EL (cell line): ENCODE measurements at regions not wholly inside any gene's neighbourhood (a gene's known extent, or its start where the extent isn't known, plus 50 kb on each side); places are given as distances from the start of the nearest gene placed in this dataset.

Source experiments
- DNase-seq: peaks from one replicate; pipeline ENCODE4 v3.0.0-alpha.2; 2016

DNA sequence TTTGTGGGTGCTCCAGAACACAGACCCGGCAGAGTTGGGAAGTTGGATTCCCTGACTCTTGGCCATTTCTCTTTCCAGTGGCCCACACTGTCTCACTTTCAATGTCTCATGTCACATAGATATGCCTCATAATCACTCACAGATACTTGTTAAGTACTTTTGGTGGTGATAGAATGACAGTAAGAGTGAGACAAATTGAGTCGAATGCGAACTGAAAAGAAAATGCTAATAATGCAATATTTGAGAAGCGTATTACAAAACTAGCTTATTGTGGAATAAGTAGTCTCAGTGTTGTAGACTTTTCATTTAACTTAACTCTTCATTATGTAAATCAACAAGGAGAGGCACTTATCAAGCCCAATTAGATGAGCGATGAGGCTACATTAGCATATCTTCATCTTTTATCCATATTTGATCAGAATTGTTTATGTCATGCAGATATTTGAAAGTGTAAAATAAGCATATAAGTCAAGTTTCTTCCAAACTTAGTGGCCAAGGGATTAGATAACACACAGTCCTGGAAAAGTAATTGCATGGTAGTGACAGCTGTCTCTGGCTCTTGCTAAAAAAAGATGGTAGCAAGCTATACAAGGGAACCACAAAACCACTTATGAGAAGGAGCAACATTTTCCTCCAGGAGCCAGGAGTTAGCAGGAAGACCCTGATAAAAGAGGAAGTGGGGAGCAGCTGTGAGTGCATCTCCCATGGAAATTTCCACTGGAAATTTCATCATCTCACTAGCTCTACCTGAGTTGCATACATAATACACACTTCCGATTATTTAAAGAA is 243.6 kb downstream of the ARRDC4 start:
- DNase-seq: no peak

- DNase-seq: no peak
Observed at GRCh38 chr15:98207928-98208327, 247.4 kb downstream of the ARRDC4 start.

DNA sequence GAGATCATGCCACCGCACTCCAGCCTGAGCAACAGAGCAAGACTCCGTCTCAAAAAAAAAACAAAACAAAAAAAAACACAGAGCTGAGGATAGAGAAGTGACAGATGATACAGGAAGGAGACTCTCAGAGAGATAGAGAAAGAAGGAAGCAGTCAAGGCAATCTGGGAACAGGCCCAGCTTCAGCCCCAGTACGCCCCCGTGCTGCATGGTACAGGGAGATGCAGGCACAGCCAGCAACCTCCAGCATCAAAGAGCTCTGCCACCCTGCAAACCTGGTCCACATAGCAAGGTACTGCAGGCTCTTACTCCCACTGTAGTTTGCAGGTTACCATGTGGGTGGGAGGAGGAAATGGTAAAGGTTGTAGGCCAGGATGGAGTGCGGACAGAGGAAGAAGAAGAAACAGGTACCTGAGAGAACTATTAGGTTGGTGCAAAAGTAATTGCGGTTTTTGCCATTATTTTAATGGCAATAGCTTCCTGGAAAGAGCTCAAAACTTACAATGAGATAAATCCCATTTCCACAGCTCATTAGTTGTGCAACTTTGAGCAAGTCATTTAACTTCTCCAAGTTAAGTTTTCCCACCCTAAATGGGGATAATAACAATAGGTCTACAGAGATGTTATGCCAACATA is 253.0 kb downstream of the ARRDC4 start:
- no peak for DNase-seq

DNA sequence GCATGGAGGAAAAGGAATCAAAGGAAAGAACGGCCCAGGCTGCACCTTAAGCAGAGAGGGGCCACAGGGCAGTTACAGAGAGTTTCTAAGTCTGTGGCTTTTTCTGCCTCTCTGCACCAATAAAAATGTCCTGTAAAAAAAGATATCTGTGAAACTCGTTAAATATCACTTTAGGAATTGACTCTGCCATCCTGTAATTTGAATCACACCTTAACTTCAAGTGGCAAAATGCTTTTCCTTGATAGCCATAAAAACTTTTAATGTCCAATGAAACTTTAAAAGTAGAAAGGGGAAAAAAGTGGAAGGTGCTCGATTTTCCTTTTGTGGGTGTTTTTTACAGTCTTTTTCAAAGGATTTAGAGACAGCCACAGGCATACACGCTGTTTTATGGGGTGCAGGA is 255.7 kb downstream of the ARRDC4 start:
- no peak for DNase-seq

DNA sequence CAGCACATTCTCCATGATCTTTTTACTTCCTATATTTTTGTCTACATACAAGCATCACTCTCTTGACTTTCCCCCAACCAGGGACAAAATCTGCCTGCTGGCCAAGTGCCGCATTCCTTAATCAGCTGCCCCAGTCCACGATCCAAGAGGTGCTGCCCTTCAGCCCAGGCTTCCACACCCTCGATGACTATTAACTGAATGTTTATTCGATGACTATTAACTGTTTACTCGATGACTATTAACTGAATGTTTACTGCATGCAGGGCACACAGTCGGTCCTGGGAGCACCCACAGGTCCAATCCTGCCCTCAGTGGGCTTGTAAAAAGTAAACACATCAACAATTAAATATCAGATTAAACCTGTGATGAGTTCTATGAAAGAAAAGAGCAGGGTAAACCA is 256.9 kb downstream of the ARRDC4 start:
- DNase-seq: peak; percentile 3

GRCh38 chr15:98221144-98221543 is 260.6 kb downstream of the ARRDC4 start:
- no peak for DNase-seq

DNA sequence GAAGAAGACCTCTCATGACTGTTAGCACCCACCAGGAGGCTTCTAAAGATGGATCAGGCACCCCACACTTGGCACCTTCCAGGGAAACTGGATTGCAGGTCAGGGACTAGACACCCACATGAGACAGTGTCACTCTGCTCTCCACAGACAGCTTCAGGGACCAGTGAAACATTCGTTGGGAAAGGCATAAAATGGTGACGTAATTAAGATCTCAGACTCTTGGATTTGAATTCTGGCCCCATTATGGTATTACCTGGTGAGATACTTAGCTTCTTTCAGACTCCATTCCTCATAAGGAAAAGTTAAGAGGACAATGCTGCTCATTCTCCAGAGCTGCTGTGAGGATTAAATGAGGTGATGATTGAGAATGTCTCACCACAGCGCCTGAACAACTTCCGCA is 261.1 kb downstream of the ARRDC4 start:
- no peak for DNase-seq

- DNase-seq: no peak
Observed at GRCh38 chr15:98226149-98226548, 265.6 kb downstream of the ARRDC4 start.

- peak; percentile 4 for DNase-seq
Observed at GRCh38 chr15:98226578-98226977, 266.1 kb downstream of the ARRDC4 start.

GRCh38 chr15:98228846-98229245 is 268.3 kb downstream of the ARRDC4 start:
- no peak for DNase-seq

DNA sequence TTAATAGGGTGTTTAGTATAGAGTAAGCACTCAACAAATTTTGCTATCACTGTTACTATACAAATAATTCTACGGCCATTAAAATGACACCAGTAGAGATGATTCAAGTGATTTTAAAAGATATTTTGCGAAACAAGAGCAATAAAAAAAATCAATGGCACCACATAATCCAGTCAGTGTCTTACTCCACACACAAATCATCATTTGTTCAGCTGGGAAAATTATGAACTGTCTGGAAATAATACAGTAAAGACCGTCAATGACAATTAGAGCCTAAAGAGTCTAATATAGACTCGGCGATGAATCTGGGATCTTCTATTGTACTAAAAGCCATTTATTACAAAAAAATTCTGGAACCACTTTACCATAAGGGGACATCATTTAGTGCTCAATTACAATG is 270.5 kb downstream of the ARRDC4 start:
- no peak for DNase-seq

GRCh38 chr15:98231696-98232440 is 271.4 kb downstream of the ARRDC4 start:
- DNase-seq: peak; percentile 75

DNA sequence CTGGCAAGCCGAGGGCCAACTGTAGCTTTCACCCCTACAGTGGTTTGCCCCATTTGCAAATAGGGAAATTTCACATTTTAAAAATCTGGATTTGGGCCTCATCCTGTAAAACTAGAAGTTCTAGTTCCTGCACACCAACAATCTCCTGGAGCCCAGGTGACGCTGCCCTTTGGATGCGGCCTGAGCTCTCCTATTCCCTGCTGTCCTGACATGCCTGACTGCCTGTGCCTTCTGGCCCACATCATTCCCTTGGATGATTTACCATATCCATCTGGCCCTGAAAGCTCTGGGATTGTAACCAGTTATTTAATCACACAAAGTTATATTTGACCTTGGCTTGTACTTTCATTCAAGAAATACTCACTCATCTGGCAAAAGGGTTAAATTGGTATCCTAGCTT is 272.3 kb downstream of the ARRDC4 start:
- DNase-seq: no peak

DNA sequence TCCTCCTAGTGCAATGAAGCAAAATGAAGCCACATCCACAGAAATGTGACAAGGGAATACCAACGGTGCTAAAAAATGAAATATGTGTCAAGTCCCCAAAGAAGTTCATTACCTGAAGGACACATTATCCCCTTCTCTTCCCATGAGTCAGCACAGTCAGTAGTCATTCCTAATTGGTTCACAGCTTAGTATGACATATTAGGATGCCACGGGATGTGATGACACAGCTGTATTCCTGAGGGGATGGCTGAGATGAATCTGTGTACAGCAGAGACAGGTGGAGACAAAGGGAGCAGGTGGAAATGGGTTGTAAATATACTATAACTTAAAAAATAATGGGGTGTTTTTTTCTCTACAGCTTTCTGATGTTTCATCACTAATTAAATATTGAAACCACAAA is 273.4 kb downstream of the ARRDC4 start:
- no peak for DNase-seq

GRCh38 chr15:98240303-98240702 is 279.8 kb downstream of the ARRDC4 start:
- no peak for DNase-seq

DNA sequence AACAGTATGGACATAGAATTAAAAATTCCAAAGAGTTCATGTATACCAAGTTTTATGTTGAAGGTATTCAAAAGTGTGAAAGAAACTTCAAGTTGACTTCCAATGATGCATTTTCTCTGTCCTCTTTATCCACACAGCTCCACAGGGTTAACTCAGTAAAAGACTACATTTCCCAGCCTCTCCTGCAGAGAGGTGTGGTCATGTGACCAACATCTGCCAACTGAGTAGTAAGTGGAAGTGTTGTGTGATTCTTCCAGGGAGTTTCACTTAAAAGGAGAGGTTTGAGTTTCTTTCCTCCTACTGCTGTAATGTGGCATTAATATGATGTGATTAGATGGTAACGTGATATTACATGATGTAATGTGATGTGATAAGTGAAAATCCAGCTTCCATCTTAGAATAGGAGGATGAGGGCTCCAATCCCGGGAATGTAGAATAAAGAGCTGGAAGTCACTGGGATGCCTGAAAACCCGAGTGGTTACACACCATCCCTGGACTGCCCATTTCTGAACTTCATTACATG is 280.6 kb downstream of the ARRDC4 start:
- no peak for DNase-seq

DNA sequence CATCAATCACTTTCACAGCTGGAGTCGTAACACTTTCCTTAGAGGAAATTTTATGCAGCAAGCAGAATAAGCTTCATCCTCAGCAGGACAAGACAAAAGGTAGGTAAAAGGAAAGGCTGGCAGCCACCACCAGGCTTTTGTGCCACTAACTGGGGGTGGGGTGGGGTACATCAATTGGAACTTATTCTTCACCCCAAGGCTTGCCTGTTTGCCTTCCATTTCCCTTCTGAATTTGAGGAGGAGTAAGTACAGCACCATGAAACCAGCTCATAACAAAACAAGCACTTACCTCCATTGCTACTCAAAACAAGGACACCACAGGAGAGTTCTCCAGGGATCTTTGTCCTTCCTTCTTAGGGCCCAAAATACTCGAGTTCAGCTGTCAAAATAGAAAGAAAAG is 296.8 kb downstream of the ARRDC4 start:
- DNase-seq: no peak

GRCh38 chr15:98263787-98264186 is 303.3 kb downstream of the ARRDC4 start:
- DNase-seq: no peak

GRCh38 chr15:98266295-98266694 is 305.8 kb downstream of the ARRDC4 start:
- no peak for DNase-seq

DNA sequence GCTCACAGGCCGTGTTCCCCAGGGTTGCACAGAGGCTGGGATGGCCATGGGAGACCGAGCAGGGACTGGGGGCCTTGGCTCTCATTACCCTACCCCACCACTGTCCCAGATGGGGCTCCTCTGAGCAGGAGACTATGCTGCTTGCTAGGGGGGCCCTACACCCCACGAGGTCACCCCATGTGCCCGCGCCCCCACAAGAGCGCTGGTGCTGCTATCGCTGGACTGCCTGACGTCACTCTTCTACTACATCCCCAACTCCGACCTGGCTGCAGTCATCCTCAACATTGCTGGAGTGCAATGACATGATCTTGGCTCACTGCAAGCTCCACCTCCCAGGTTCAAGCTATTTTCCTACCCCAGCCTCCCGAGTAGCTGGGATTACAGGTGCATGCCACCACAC is 307.7 kb downstream of the ARRDC4 start:
- no peak for DNase-seq

DNA sequence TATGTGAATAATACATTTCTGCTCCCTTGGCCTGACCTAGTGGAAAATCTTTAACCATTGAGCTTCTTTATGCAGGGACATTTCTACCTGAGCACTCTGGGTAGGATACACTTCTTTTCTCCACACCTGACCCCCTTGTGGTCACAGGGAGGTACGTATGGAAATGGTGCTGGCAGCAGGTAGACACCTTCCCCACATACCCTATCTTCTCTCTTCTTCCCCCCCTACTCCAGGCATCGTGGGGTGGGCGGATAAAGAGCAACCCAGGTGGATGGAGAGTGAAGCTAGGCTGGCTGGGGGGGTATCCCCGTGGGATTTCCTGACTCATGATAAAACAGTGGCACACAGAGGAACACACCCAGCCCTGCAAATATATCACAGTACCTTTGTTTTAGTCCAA is 312.1 kb downstream of the ARRDC4 start:
- DNase-seq: no peak

DNA sequence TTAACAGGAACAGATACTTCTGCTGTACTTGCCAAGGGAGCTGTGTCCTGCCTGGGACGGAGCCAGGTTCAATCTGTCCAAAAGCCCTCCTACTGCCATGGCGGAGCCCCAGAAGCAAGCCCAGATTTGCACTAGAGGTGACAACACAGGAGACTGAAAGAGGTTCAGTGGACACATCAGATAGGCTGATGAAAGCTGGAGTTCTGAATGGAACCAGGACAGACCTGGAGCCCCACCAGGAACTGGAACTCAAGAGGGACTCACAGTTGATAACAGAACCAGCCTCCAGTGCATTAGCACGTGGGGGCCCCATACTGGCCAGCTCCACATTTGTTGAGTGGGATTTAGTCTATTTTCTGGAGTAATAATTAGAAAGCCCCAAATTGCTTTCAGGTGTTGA is 315.5 kb downstream of the ARRDC4 start:
- no peak for DNase-seq

- no peak for DNase-seq
Observed at GRCh38 chr15:98277602-98278001, 317.1 kb downstream of the ARRDC4 start.
